ENCODE measurements at regions not wholly inside any gene's neighbourhood (a gene's known extent, or its start where the extent isn't known, plus 50 kb on each side); places are given as distances from the start of the nearest gene placed in this dataset.

GRCh38 chr20:41894255-41894963 lies 276.2 kb upstream of the CHD6 start:
- Histone ChIP-seq H4K20me1 (ENCODE audit: insufficient read depth, low read length) (no peaks in the 10 kb centered on the region), H3K36me3 (ENCODE audit: insufficient read depth, low read length) (no peaks in the 10 kb centered on the region), H3K79me2 (ENCODE audit: insufficient read depth, low read length) (no peaks in the 10 kb centered on the region), H3K9me3 (ENCODE audit: low read length) (no peaks in the 10 kb centered on the region), H3K9me2 (ENCODE audit: low read depth, low read length) (no peaks in the 10 kb centered on the region), H3K4me1 (ENCODE audit: insufficient read depth, low read length, severe bottlenecking) (no peaks in the 10 kb centered on the region), H3K27me3 (ENCODE audit: insufficient read depth, low read length) (no peaks in the 10 kb centered on the region), H3K9ac (ENCODE audit: low read length) (no peak overlapping the region), H3K4me2 (ENCODE audit: low read length) (no peak overlapping the region), H3K4me3 (ENCODE audit: low read depth, low read length, poor library complexity, severe bottlenecking) (no peak overlapping the region), H3F3A (ENCODE audit: insufficient read depth, low read length) (no peaks in the 10 kb centered on the region), H3K27ac (ENCODE audit: low read depth, low read length, poor library complexity, severe bottlenecking) (no peak overlapping the region), H2AFZ (ENCODE audit: low read length) (no peak overlapping the region)
- TF ChIP-seq EZH2 (IDR thresholded peaks at IDR 0.05; ENCODE audit: borderline replicate concordance, low read length) (no peak), CTCF (IDR thresholded peaks at IDR 0.05; ENCODE audit: low read length) (no peak)

GRCh38 chr20:41892031-41892430 lies 273.9 kb upstream of the CHD6 start:
- H3K27ac ChIP-seq (ENCODE audit: low read depth, low read length, poor library complexity, severe bottlenecking) = no peak overlapping the region
- no peaks in the 10 kb centered on the region for H3K9me3 ChIP-seq (ENCODE audit: low read length)
- H3K79me2 ChIP-seq (ENCODE audit: insufficient read depth, low read length) = no peaks in the 10 kb centered on the region
- no peak for TF ChIP-seq CTCF (IDR thresholded peaks at IDR 0.05; ENCODE audit: low read length)
- TF ChIP-seq EZH2 (IDR thresholded peaks at IDR 0.05; ENCODE audit: borderline replicate concordance, low read length) = no peak
- no peak overlapping the region for H3K4me3 ChIP-seq (ENCODE audit: low read depth, low read length, poor library complexity, severe bottlenecking)
- H4K20me1 ChIP-seq (ENCODE audit: insufficient read depth, low read length) = no peaks in the 10 kb centered on the region
- no peaks in the 10 kb centered on the region for H3K4me1 ChIP-seq (ENCODE audit: insufficient read depth, low read length, severe bottlenecking)
- no peaks in the 10 kb centered on the region for H3K36me3 ChIP-seq (ENCODE audit: insufficient read depth, low read length)
- no peak overlapping the region for H3K9ac ChIP-seq (ENCODE audit: low read length)
- H3K27me3 ChIP-seq (ENCODE audit: insufficient read depth, low read length) = no peaks in the 10 kb centered on the region
- H3K4me2 ChIP-seq (ENCODE audit: low read length) = no peak overlapping the region
- H2AFZ ChIP-seq (ENCODE audit: low read length) = no peak overlapping the region
- H3K9me2 ChIP-seq (ENCODE audit: low read depth, low read length) = no peaks in the 10 kb centered on the region
- no peaks in the 10 kb centered on the region for H3F3A ChIP-seq (ENCODE audit: insufficient read depth, low read length)

GRCh38 chr20:41889844-41890224 lies 271.7 kb upstream of the CHD6 start:
- TF ChIP-seq CTCF (IDR thresholded peaks at IDR 0.05; ENCODE audit: low read length) = no peak
- TF ChIP-seq EZH2 (IDR thresholded peaks at IDR 0.05; ENCODE audit: borderline replicate concordance, low read length) = no peak
- no peak overlapping the region for H3K27ac ChIP-seq (ENCODE audit: low read depth, low read length, poor library complexity, severe bottlenecking)
- H3K27me3 ChIP-seq (ENCODE audit: insufficient read depth, low read length) = no peaks in the 10 kb centered on the region
- H3K36me3 ChIP-seq (ENCODE audit: insufficient read depth, low read length) = no peaks in the 10 kb centered on the region
- H3K79me2 ChIP-seq (ENCODE audit: insufficient read depth, low read length) = no peaks in the 10 kb centered on the region
- no peaks in the 10 kb centered on the region for H4K20me1 ChIP-seq (ENCODE audit: insufficient read depth, low read length)
- no peak overlapping the region for H3K4me2 ChIP-seq (ENCODE audit: low read length)
- no peak overlapping the region for H3K4me3 ChIP-seq (ENCODE audit: low read depth, low read length, poor library complexity, severe bottlenecking)
- H3K9me3 ChIP-seq (ENCODE audit: low read length) = no peaks in the 10 kb centered on the region
- no peak overlapping the region for H3K9ac ChIP-seq (ENCODE audit: low read length)
- H3F3A ChIP-seq (ENCODE audit: insufficient read depth, low read length) = no peaks in the 10 kb centered on the region
- no peak overlapping the region for H2AFZ ChIP-seq (ENCODE audit: low read length)
- no peaks in the 10 kb centered on the region for H3K4me1 ChIP-seq (ENCODE audit: insufficient read depth, low read length, severe bottlenecking)
- H3K9me2 ChIP-seq (ENCODE audit: low read depth, low read length) = no peaks in the 10 kb centered on the region
